ENCODE measurements at regions not wholly inside any gene's neighbourhood (a gene's known extent, or its start where the extent isn't known, plus 50 kb on each side); places are given as distances from the start of the nearest gene placed in this dataset.
A peak's percentile ranks its signal among the peaks of the same experiment; 100 is the strongest.

- no peak for DNase-seq
Observed at GRCh38 chr6:18973251-18973650, 586.1 kb downstream of the RNF144B start.

GRCh38 chr6:18976091-18976490 lies 588.9 kb downstream of the RNF144B start:
- DNase-seq, result no peak

GRCh38 chr6:18976966-18977365 lies 589.8 kb downstream of the RNF144B start:
- DNase-seq, result no peak

- DNase-seq, result peak; percentile 13
Observed at GRCh38 chr6:18978337-18979128, 591.4 kb downstream of the RNF144B start.

GRCh38 chr6:18985061-18985460 lies 597.9 kb downstream of the RNF144B start:
- no peak for DNase-seq

GRCh38 chr6:18985996-18986395 lies 598.8 kb downstream of the RNF144B start:
- DNase-seq, result no peak

- DNase-seq, result no peak
Observed at GRCh38 chr6:18988636-18989035, 601.5 kb downstream of the RNF144B start.

GRCh38 chr6:18990059-18990978 lies 603.2 kb downstream of the RNF144B start:
- DNase-seq, result peak; percentile 86

- DNase-seq, result peak; percentile 78
Observed at GRCh38 chr6:18997375-18997826, 610.3 kb downstream of the RNF144B start.

GRCh38 chr6:19002976-19003560 lies 615.9 kb downstream of the RNF144B start:
- DNase-seq, result no peak

- no peak for DNase-seq
Observed at GRCh38 chr6:19004176-19004575, 617.0 kb downstream of the RNF144B start.

- no peak for DNase-seq
Observed at GRCh38 chr6:19009769-19010168, 622.6 kb downstream of the RNF144B start.

GRCh38 chr6:19013026-19013705 lies 626.0 kb downstream of the RNF144B start:
- DNase-seq, result no peak

- peak; percentile 75 for DNase-seq
Observed at GRCh38 chr6:19024737-19025136, 637.6 kb downstream of the RNF144B start.

- no peak for DNase-seq
Observed at GRCh38 chr6:19028201-19028600, 641.1 kb downstream of the RNF144B start.

GRCh38 chr6:19032591-19033295 lies 645.6 kb downstream of the RNF144B start:
- no peak for DNase-seq

- no peak for DNase-seq
Observed at GRCh38 chr6:19033683-19034082, 646.5 kb downstream of the RNF144B start.

GRCh38 chr6:19034986-19035385 lies 647.8 kb downstream of the RNF144B start:
- no peak for DNase-seq

- DNase-seq, result no peak
Observed at GRCh38 chr6:19035461-19036195, 648.5 kb downstream of the RNF144B start.

GRCh38 chr6:19036196-19036555 lies 649.0 kb downstream of the RNF144B start:
- no peak for DNase-seq

GRCh38 chr6:19037607-19038006 lies 650.5 kb downstream of the RNF144B start:
- DNase-seq, result no peak

- no peak for DNase-seq
Observed at GRCh38 chr6:19039287-19039686, 652.1 kb downstream of the RNF144B start.

Data from NCI-H82 (cell line).